Osteocyte (in vitro differentiated cells): ENCODE measurements at regions not wholly inside any gene's neighbourhood (a gene's known extent, or its start where the extent isn't known, plus 50 kb on each side); places are given as distances from the start of the nearest gene placed in this dataset.

Source experiments
- DNase-seq: peaks from one replicate; pipeline ENCODE4 v3.0.0; 2021; ENCODE audit warnings: mixed read lengths; ENCODE audit not compliant: unreplicated experiment; ENCODE audit errors: extremely low spot score
- H3K27ac Mint-ChIP-seq: one replicate; pipeline ENCODE4 v1.8.0; 2021; ENCODE audit warnings: mild to moderate bottlenecking, mixed read lengths; ENCODE audit not compliant: unreplicated experiment
- H3K27me3 Mint-ChIP-seq: one replicate; pipeline ENCODE4 v1.8.0; 2021; ENCODE audit warnings: mixed read lengths; ENCODE audit not compliant: unreplicated experiment
- H3K36me3 Mint-ChIP-seq: one replicate; pipeline ENCODE4 v1.8.0; 2021; ENCODE audit warnings: mixed read lengths; ENCODE audit not compliant: unreplicated experiment
- H3K4me1 Mint-ChIP-seq: one replicate; pipeline ENCODE4 v1.8.0; 2021; ENCODE audit warnings: mixed read lengths; ENCODE audit not compliant: unreplicated experiment
- H3K4me3 Mint-ChIP-seq: one replicate; pipeline ENCODE4 v1.8.0; 2021; ENCODE audit warnings: mild to moderate bottlenecking, moderate library complexity, mixed read lengths; ENCODE audit not compliant: unreplicated experiment
- H3K9me3 Mint-ChIP-seq: one replicate; pipeline ENCODE4 v1.8.0; 2021; ENCODE audit warnings: mixed read lengths; ENCODE audit not compliant: unreplicated experiment
- TF ChIP-seq, protein P1 (sequence below): fragments of 200-600 bp; sonication (generic); IDR thresholded peaks from 2 replicates; pipeline ENCODE4 v1.5.0; 2021; ENCODE audit warnings: antibody characterized with exemption, mild to moderate bottlenecking, moderate library complexity

DNA sequence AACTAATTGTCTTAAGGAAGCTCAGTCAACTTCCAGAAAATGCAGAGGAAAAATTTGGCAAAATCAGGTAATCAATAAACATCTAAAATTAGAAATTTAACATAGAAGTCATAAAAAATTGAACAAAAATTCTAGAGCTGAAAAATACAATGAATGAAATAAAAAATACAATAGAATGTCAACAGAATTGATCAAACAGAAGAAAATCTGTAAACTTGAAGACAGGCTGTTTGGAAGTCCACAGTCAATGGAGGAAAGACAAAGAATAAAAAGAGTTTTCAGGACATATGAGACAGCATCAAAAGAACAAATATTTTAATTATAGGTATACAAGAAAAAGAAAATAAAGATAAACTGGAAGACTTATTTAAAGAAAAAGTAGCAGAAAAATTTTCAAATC is 469.0 kb downstream of the RWDD3 start:
- Mint-ChIP-seq H3K9me3 (peaks cover 15% of the 10 kb centered on the region), H3K4me1 (no peaks in the 10 kb centered on the region), H3K27ac (no peak overlapping the region), H3K27me3 (no peaks in the 10 kb centered on the region), H3K36me3 (no peaks in the 10 kb centered on the region), H3K4me3 (no peak overlapping the region)
- TF ChIP-seq, protein P1, sequence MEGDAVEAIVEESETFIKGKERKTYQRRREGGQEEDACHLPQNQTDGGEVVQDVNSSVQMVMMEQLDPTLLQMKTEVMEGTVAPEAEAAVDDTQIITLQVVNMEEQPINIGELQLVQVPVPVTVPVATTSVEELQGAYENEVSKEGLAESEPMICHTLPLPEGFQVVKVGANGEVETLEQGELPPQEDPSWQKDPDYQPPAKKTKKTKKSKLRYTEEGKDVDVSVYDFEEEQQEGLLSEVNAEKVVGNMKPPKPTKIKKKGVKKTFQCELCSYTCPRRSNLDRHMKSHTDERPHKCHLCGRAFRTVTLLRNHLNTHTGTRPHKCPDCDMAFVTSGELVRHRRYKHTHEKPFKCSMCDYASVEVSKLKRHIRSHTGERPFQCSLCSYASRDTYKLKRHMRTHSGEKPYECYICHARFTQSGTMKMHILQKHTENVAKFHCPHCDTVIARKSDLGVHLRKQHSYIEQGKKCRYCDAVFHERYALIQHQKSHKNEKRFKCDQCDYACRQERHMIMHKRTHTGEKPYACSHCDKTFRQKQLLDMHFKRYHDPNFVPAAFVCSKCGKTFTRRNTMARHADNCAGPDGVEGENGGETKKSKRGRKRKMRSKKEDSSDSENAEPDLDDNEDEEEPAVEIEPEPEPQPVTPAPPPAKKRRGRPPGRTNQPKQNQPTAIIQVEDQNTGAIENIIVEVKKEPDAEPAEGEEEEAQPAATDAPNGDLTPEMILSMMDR = no peak
- DNase-seq = no peak

DNA sequence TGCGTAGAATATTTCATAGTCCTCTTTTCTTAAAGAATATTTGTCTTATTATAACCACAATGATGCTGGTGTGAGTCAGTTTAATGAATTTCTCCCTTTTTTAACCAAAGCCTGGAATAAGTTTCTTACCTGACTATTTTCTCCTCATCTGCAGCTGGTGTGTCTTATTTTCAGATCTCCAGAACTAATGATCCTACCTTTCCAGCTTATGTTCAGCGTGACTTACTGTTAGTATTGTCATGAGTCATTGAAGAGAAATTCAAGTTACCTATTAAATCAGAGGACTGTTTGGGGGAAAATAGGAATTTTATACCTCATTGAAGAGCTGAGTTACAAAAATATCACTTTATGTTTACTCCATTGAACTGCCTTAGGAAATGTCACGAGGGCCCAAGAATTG is 482.1 kb downstream of the RWDD3 start:
- Mint-ChIP-seq H3K36me3 (no peaks in the 10 kb centered on the region), H3K4me1 (no peaks in the 10 kb centered on the region), H3K27ac (no peak overlapping the region), H3K4me3 (no peak overlapping the region), H3K27me3 (no peaks in the 10 kb centered on the region), H3K9me3 (no peaks in the 10 kb centered on the region)
- TF ChIP-seq, protein P1 = no peak
- DNase-seq = no peak

DNA sequence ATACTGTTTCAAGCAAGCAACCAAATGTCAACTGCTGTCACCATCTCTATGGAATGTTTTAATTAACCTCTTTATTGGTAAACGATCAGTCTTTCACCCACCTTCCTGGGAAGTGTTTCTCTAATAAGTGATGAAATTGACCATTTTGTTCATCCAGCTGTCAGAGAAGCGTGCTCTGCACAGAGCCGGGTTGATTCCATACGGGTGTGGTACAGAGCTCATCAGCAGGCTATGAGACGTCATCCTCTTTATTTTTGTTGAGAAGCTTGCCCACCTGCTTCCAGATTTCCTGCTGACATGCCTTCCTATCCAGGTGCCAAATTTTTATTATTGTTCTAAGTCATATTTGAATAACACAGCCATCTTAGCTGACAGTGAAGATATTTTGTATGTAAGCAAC is 482.5 kb downstream of the RWDD3 start:
- no peaks in the 10 kb centered on the region for H3K9me3 Mint-ChIP-seq

DNA sequence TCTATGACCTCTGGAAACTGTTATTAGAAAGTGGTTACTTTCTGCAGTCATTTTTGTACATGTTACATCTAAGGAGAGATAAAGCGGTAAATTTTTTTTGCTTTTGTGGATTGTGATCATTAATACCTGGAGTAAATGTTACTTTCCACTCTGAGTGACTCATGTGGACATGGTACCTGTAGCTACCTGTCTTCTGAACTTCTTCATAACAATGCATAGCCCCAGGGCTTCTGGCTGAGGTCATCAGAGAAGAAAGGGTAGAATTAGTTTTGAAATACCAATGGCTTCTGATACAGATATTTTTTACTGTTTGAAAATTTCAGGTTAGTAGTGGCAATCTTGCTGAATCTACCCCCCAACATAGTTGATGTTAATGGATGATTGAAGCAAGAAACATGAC is 489.3 kb downstream of the RWDD3 start:
- no peaks in the 10 kb centered on the region for H3K36me3 Mint-ChIP-seq
- no peak overlapping the region for H3K4me3 Mint-ChIP-seq
- H3K27ac Mint-ChIP-seq = no peak overlapping the region
- H3K27me3 Mint-ChIP-seq = no peaks in the 10 kb centered on the region
- DNase-seq = no peak
- no peaks in the 10 kb centered on the region for H3K9me3 Mint-ChIP-seq
- no peaks in the 10 kb centered on the region for H3K4me1 Mint-ChIP-seq
- TF ChIP-seq, protein P1 = no peak

More for the DNA sequence above, 482.5 kb downstream of the RWDD3 start:
- TF ChIP-seq, protein P1 = no peak
- H3K27ac Mint-ChIP-seq = no peak overlapping the region
- H3K4me3 Mint-ChIP-seq = no peak overlapping the region
- no peaks in the 10 kb centered on the region for H3K27me3 Mint-ChIP-seq
- no peak for DNase-seq
- H3K4me1 Mint-ChIP-seq = no peaks in the 10 kb centered on the region
- H3K36me3 Mint-ChIP-seq = no peaks in the 10 kb centered on the region

DNA sequence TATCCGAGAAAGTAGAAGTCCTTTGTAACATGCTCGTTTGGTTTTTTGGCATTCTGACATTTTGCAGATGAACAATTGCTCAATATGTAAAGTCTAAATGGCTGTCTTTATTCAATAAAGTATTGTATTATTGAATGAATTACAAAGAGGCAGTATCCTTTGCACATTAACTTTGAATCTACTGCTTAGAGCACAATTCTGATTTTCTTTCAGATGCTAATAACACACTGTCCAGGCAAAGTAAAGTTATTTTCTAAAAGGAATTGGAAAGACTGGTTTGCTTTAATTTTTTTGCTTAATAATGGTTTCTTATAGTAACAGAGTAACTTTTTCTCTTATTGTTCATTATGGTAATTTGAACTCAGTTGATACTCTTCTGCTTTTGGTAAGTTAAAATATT is 494.8 kb downstream of the RWDD3 start:
- H3K4me3 Mint-ChIP-seq = no peak overlapping the region
- no peaks in the 10 kb centered on the region for H3K9me3 Mint-ChIP-seq

More for the DNA sequence above, 494.8 kb downstream of the RWDD3 start:
- H3K27me3 Mint-ChIP-seq = no peaks in the 10 kb centered on the region
- DNase-seq = no peak
- H3K27ac Mint-ChIP-seq = no peak overlapping the region
- TF ChIP-seq, protein P1 = no peak
- H3K4me1 Mint-ChIP-seq = no peaks in the 10 kb centered on the region
- H3K36me3 Mint-ChIP-seq = no peaks in the 10 kb centered on the region
